ENCODE measurements at regions not wholly inside any gene's neighbourhood (a gene's known extent, or its start where the extent isn't known, plus 50 kb on each side); places are given as distances from the start of the nearest gene placed in this dataset.

GRCh38 chr13:89951341-89951740 lies 1396.1 kb upstream of the MIR17HG start:
- TF ChIP-seq POLR2A (IDR thresholded peaks at IDR 0.05; ENCODE audit: borderline replicate concordance, extremely low read depth, insufficient read depth, insufficient read length) (no peak), ATF3 (IDR thresholded peaks at IDR 0.05) (no peak), ZBTB33 (IDR thresholded peaks at IDR 0.05; ENCODE audit: extremely low read depth, insufficient replicate concordance, low read length) (no peak), YY1 (IDR thresholded peaks at IDR 0.05; ENCODE audit: extremely low read depth, insufficient replicate concordance, low read depth, low read length) (no peak), EZH2 (IDR thresholded peaks at IDR 0.05) (no peak), MAX (IDR thresholded peaks at IDR 0.05) (no peak), CTCF (IDR thresholded peaks at IDR 0.05 in 2 of 3, conservative IDR thresholded peaks at IDR 0.05 in 1 of 3; ENCODE audit: borderline replicate concordance in 1 of 3, insufficient read depth in 1 of 3, low read depth in 2 of 3, low read length in 2 of 3) (no peak), SRF (IDR thresholded peaks at IDR 0.05; ENCODE audit: low read depth) (no peak), TCF7L2 (IDR thresholded peaks at IDR 0.05; ENCODE audit: borderline replicate concordance, extremely low read depth, insufficient read depth, insufficient read length) (no peak), FOSL1 (IDR thresholded peaks at IDR 0.05; ENCODE audit: low read depth) (no peak), REST (IDR thresholded peaks at IDR 0.05; ENCODE audit: low read depth) (no peak), POLR2AphosphoS5 (IDR thresholded peaks at IDR 0.05; ENCODE audit: low read depth, low read length) (no peak)

All from HCT116 (cell line).